H1 (cell line): ENCODE measurements at regions not wholly inside any gene's neighbourhood (a gene's known extent, or its start where the extent isn't known, plus 50 kb on each side); places are given as distances from the start of the nearest gene placed in this dataset.

ENCODE experiments used
- CTBP2 ChIP-seq: IDR thresholded peaks from 2 replicates; pipeline ENCODE4 v1.7.0; 2011; ENCODE audit warnings: borderline replicate concordance, mild to moderate bottlenecking, moderate library complexity, mixed read lengths, low read length; ENCODE audit not compliant: insufficient read depth, insufficient read length
- EGR1 ChIP-seq: IDR thresholded peaks from 2 replicates; pipeline ENCODE4 v1.6.1; 2011; ENCODE audit warnings: low read depth, low read length, borderline replicate concordance
- POLR2A ChIP-seq, 2 experiments: IDR thresholded peaks; 1 replicate in 1 of 2; 2 replicates in 1 of 2; pipeline ENCODE4 v1.6.1; 2011; ENCODE audit warnings: low read depth in 2 of 2, low read length in 2 of 2, mild to moderate bottlenecking in 2 of 2; ENCODE audit errors: control extremely low read depth in 1 of 2
- POLR2AphosphoS5 ChIP-seq: IDR thresholded peaks from 2 replicates; pipeline ENCODE4 v1.6.1; 2011; ENCODE audit warnings: low read depth, low read length
- TCF12 ChIP-seq: IDR thresholded peaks from 2 replicates; pipeline ENCODE4 v1.6.1; 2011; ENCODE audit warnings: low read depth, mild to moderate bottlenecking, low read length
- TEAD4 ChIP-seq: IDR thresholded peaks from 2 replicates; pipeline ENCODE4 v1.6.1; 2012; ENCODE audit warnings: low read depth, low read length, inconsistent platforms, mixed read lengths
- TF ChIP-seq, protein P1 (sequence below): fragments of 300-600 bp; sonication (generic); IDR thresholded peaks from 2 replicates; pipeline ENCODE4 v1.7.1; 2012; ENCODE audit warnings: low read length, moderate library complexity, mild to moderate bottlenecking, inconsistent platforms; ENCODE audit not compliant: insufficient replicate concordance

GRCh38 chr15:91516866-91517265 is 336.6 kb upstream of the SLCO3A1 start (continued):
- TF ChIP-seq, protein P1, sequence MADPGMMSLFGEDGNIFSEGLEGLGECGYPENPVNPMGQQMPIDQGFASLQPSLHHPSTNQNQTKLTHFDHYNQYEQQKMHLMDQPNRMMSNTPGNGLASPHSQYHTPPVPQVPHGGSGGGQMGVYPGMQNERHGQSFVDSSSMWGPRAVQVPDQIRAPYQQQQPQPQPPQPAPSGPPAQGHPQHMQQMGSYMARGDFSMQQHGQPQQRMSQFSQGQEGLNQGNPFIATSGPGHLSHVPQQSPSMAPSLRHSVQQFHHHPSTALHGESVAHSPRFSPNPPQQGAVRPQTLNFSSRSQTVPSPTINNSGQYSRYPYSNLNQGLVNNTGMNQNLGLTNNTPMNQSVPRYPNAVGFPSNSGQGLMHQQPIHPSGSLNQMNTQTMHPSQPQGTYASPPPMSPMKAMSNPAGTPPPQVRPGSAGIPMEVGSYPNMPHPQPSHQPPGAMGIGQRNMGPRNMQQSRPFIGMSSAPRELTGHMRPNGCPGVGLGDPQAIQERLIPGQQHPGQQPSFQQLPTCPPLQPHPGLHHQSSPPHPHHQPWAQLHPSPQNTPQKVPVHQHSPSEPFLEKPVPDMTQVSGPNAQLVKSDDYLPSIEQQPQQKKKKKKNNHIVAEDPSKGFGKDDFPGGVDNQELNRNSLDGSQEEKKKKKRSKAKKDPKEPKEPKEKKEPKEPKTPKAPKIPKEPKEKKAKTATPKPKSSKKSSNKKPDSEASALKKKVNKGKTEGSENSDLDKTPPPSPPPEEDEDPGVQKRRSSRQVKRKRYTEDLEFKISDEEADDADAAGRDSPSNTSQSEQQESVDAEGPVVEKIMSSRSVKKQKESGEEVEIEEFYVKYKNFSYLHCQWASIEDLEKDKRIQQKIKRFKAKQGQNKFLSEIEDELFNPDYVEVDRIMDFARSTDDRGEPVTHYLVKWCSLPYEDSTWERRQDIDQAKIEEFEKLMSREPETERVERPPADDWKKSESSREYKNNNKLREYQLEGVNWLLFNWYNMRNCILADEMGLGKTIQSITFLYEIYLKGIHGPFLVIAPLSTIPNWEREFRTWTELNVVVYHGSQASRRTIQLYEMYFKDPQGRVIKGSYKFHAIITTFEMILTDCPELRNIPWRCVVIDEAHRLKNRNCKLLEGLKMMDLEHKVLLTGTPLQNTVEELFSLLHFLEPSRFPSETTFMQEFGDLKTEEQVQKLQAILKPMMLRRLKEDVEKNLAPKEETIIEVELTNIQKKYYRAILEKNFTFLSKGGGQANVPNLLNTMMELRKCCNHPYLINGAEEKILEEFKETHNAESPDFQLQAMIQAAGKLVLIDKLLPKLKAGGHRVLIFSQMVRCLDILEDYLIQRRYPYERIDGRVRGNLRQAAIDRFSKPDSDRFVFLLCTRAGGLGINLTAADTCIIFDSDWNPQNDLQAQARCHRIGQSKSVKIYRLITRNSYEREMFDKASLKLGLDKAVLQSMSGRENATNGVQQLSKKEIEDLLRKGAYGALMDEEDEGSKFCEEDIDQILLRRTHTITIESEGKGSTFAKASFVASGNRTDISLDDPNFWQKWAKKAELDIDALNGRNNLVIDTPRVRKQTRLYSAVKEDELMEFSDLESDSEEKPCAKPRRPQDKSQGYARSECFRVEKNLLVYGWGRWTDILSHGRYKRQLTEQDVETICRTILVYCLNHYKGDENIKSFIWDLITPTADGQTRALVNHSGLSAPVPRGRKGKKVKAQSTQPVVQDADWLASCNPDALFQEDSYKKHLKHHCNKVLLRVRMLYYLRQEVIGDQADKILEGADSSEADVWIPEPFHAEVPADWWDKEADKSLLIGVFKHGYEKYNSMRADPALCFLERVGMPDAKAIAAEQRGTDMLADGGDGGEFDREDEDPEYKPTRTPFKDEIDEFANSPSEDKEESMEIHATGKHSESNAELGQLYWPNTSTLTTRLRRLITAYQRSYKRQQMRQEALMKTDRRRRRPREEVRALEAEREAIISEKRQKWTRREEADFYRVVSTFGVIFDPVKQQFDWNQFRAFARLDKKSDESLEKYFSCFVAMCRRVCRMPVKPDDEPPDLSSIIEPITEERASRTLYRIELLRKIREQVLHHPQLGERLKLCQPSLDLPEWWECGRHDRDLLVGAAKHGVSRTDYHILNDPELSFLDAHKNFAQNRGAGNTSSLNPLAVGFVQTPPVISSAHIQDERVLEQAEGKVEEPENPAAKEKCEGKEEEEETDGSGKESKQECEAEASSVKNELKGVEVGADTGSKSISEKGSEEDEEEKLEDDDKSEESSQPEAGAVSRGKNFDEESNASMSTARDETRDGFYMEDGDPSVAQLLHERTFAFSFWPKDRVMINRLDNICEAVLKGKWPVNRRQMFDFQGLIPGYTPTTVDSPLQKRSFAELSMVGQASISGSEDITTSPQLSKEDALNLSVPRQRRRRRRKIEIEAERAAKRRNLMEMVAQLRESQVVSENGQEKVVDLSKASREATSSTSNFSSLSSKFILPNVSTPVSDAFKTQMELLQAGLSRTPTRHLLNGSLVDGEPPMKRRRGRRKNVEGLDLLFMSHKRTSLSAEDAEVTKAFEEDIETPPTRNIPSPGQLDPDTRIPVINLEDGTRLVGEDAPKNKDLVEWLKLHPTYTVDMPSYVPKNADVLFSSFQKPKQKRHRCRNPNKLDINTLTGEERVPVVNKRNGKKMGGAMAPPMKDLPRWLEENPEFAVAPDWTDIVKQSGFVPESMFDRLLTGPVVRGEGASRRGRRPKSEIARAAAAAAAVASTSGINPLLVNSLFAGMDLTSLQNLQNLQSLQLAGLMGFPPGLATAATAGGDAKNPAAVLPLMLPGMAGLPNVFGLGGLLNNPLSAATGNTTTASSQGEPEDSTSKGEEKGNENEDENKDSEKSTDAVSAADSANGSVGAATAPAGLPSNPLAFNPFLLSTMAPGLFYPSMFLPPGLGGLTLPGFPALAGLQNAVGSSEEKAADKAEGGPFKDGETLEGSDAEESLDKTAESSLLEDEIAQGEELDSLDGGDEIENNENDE: no peak
- no peak for TF ChIP-seq POLR2A (IDR thresholded peaks at IDR 0.05; ENCODE audit: control extremely low read depth in 1 of 2, low read depth in 2 of 2, low read length in 2 of 2)
- no peak for TF ChIP-seq TEAD4
- no peak for TF ChIP-seq EGR1
- no peak for TF ChIP-seq CTBP2
- no peak for TF ChIP-seq POLR2AphosphoS5
- no peak for TF ChIP-seq TCF12
